ENCODE measurements at regions not wholly inside any gene's neighbourhood (a gene's known extent, or its start where the extent isn't known, plus 50 kb on each side); places are given as distances from the start of the nearest gene placed in this dataset.
"Not testable (repeated sequence)": the region's sequence is repeated elsewhere in the genome, so short reads cannot be mapped to it uniquely, and the experiment has no call there.

- no peak for TF ChIP-seq CTCF (IDR thresholded peaks at IDR 0.05)
- no peak for TF ChIP-seq POLR2A (IDR thresholded peaks at IDR 0.05)
- intact Hi-C loops (cut with DNase I; ENCODE audit: low total_unique reads) = no loop called here
- WGBS, 2 donors = 90 to 100% methylated on average over 1 of the region's 1 CpG
- H3K4me3 ChIP-seq (ENCODE audit: low read depth, poor library complexity, severe bottlenecking) = no peak overlapping the region
- DNase-seq (ENCODE audit: low spot score in 2 of 2) = no peak
These were observed 186.8 kb upstream of the SESN3 start for GRCh38 chr11:95417832-95418231.

- WGBS, 2 donors = 54 to 76% methylated on average over 3 of the region's 3 CpGs
- no peak for DNase-seq (ENCODE audit: low spot score in 2 of 2)
- H3K4me3 ChIP-seq (ENCODE audit: low read depth, poor library complexity, severe bottlenecking) = no peak overlapping the region
- intact Hi-C loops (cut with DNase I; ENCODE audit: low total_unique reads) = no loop called here
- TF ChIP-seq CTCF (IDR thresholded peaks at IDR 0.05) (no peak), POLR2A (IDR thresholded peaks at IDR 0.05) (no peak)
These were observed 184.9 kb upstream of the SESN3 start for GRCh38 chr11:95415837-95416304.

- intact Hi-C loops (cut with DNase I; ENCODE audit: low total_unique reads) = no loop called here
- H3K4me3 ChIP-seq (ENCODE audit: low read depth, poor library complexity, severe bottlenecking) = no peak overlapping the region
- TF ChIP-seq POLR2A (IDR thresholded peaks at IDR 0.05) (no peak), CTCF (IDR thresholded peaks at IDR 0.05) (no peak)
- no peak for DNase-seq (ENCODE audit: low spot score in 2 of 2)
- WGBS, 2 donors = 56 to 60% methylated on average over 2 of the region's 2 CpGs
These were observed 183.2 kb upstream of the SESN3 start for GRCh38 chr11:95414217-95414616.

GRCh38 chr11:95413761-95414160 lies 182.8 kb upstream of the SESN3 start:
- WGBS, 2 donors = 22 to 24% methylated on average over 4 of the region's 4 CpGs
- no peak overlapping the region for H3K4me3 ChIP-seq (ENCODE audit: low read depth, poor library complexity, severe bottlenecking)
- no peak for TF ChIP-seq POLR2A (IDR thresholded peaks at IDR 0.05)
- no peak for TF ChIP-seq CTCF (IDR thresholded peaks at IDR 0.05)
- no peak for DNase-seq (ENCODE audit: low spot score in 2 of 2)
- intact Hi-C loops (cut with DNase I; ENCODE audit: low total_unique reads) = no loop called here

- intact Hi-C loops (cut with DNase I; ENCODE audit: low total_unique reads) = no loop called here
- no peak overlapping the region for H3K4me3 ChIP-seq (ENCODE audit: low read depth, poor library complexity, severe bottlenecking)
- no peak for TF ChIP-seq POLR2A (IDR thresholded peaks at IDR 0.05)
- no peak for TF ChIP-seq CTCF (IDR thresholded peaks at IDR 0.05)
- no peak for DNase-seq (ENCODE audit: low spot score in 2 of 2)
These were observed 182.0 kb upstream of the SESN3 start for GRCh38 chr11:95413021-95413420.

GRCh38 chr11:95412074-95412473 lies 181.1 kb upstream of the SESN3 start:
- intact Hi-C loops (cut with DNase I; ENCODE audit: low total_unique reads) = no loop called here
- 53 to 64% methylated on average over 3 of the region's 3 CpGs for WGBS, 2 donors
- no peak for TF ChIP-seq CTCF (IDR thresholded peaks at IDR 0.05)
- TF ChIP-seq POLR2A (IDR thresholded peaks at IDR 0.05) = no peak
- no peak overlapping the region for H3K4me3 ChIP-seq (ENCODE audit: low read depth, poor library complexity, severe bottlenecking)
- no peak for DNase-seq (ENCODE audit: low spot score in 2 of 2)

- DNase-seq (ENCODE audit: low spot score in 2 of 2); H3K4me3 ChIP-seq (ENCODE audit: low read depth, poor library complexity, severe bottlenecking); intact Hi-C loops (cut with DNase I; ENCODE audit: low total_unique reads): not testable (repeated sequence)
These were observed 179.7 kb upstream of the SESN3 start for GRCh38 chr11:95410707-95411106.

All from lower leg skin (tissue), 4 donors.